ENCODE measurements at regions not wholly inside any gene's neighbourhood (a gene's known extent, or its start where the extent isn't known, plus 50 kb on each side); places are given as distances from the start of the nearest gene placed in this dataset.

- Histone ChIP-seq H3K9me3 (no peaks in the 10 kb centered on the region), H3F3A (replicated peaks; ENCODE audit: insufficient read depth) (no peaks in the 10 kb centered on the region), H4K20me1 (ENCODE audit: insufficient read depth) (no peaks in the 10 kb centered on the region), H3K27ac (ENCODE audit: low read depth in 2 of 2, low read length in 1 of 2) (no peak overlapping the region), H3K27me3 (ENCODE audit: insufficient read depth) (no peaks in the 10 kb centered on the region), H3K79me2 (ENCODE audit: insufficient read depth) (no peaks in the 10 kb centered on the region), H3K4me1 (ENCODE audit: control insufficient read depth in 1 of 2, insufficient read depth in 2 of 2, low read depth in 1 of 2, low read length in 1 of 2) (no peaks in the 10 kb centered on the region), H3K4me3 (ENCODE audit: low read depth in 2 of 2, low read length in 1 of 2) (no peak overlapping the region), H3K36me3 (replicated peaks in 1 of 2; ENCODE audit: control insufficient read depth in 1 of 2, insufficient read depth in 2 of 2, low read length in 1 of 2) (no peaks in the 10 kb centered on the region), H3K4me2 (no peak overlapping the region), H3K9ac (no peak overlapping the region), H3K9me2 (no peaks in the 10 kb centered on the region), H2AFZ (ENCODE audit: low read depth) (no peak overlapping the region)
- TF ChIP-seq YY1 (IDR thresholded peaks at IDR 0.05; ENCODE audit: low read depth) (no peak), CHD2 (IDR thresholded peaks at IDR 0.05; ENCODE audit: low read length, partially characterized antibody) (no peak), MEF2A (IDR thresholded peaks at IDR 0.05; ENCODE audit: borderline replicate concordance, low read depth) (no peak), EP300 (IDR thresholded peaks at IDR 0.05; ENCODE audit: borderline replicate concordance in 1 of 2, low read depth in 1 of 2, low read length in 1 of 2) (no peak), IRF3 (IDR thresholded peaks at IDR 0.05; ENCODE audit: low read depth, low read length) (no peak), FOXM1 (IDR thresholded peaks at IDR 0.05; ENCODE audit: low read depth) (no peak), JUND (IDR thresholded peaks at IDR 0.05) (no peak), SIN3A (IDR thresholded peaks at IDR 0.05; ENCODE audit: borderline replicate concordance, low read depth, low read length) (no peak), CTCF (IDR thresholded peaks at IDR 0.05) (no peak), MAX (IDR thresholded peaks at IDR 0.05; ENCODE audit: low read depth) (no peak), PBX3 (IDR thresholded peaks at IDR 0.05) (no peak), RXRA (IDR thresholded peaks at IDR 0.05; ENCODE audit: borderline replicate concordance, low read depth) (no peak), GABPA (IDR thresholded peaks at IDR 0.05; ENCODE audit: low read depth) (no peak), RAD21 (IDR thresholded peaks at IDR 0.05; ENCODE audit: low read length) (no peak), ELF1 (IDR thresholded peaks at IDR 0.05) (no peak), NRF1 (IDR thresholded peaks at IDR 0.05; ENCODE audit: low read depth, low read length) (no peak)
- no peak for DNase-seq
- ChIA-PET POLR2A (no interaction called here), CTCF (no interaction called here)
- WGBS (ENCODE audit: low lambda C conversion rate), result 0% methylated on average over 6 of the region's 10 CpGs
Measured at GRCh38 chr14:98207415-98207814, 1064.6 kb downstream of the BCL11B start.

GRCh38 chr14:98208211-98208611 lies 1063.8 kb downstream of the BCL11B start:
- H3K27ac ChIP-seq (ENCODE audit: low read depth in 2 of 2, low read length in 1 of 2), result no peak overlapping the region
- ChIA-PET CTCF (no interaction called here), POLR2A (no interaction called here)
- no peaks in the 10 kb centered on the region for H3K9me3 ChIP-seq
- no peaks in the 10 kb centered on the region for H3K9me2 ChIP-seq
- H3K36me3 ChIP-seq (replicated peaks in 1 of 2; ENCODE audit: control insufficient read depth in 1 of 2, insufficient read depth in 2 of 2, low read length in 1 of 2), result no peaks in the 10 kb centered on the region
- H3K79me2 ChIP-seq (ENCODE audit: insufficient read depth), result no peaks in the 10 kb centered on the region
- H3K9ac ChIP-seq, result no peak overlapping the region
- no peaks in the 10 kb centered on the region for H4K20me1 ChIP-seq (ENCODE audit: insufficient read depth)
- H3K27me3 ChIP-seq (ENCODE audit: insufficient read depth), result no peaks in the 10 kb centered on the region
- H3K4me2 ChIP-seq, result no peak overlapping the region
- no peaks in the 10 kb centered on the region for H3K4me1 ChIP-seq (ENCODE audit: control insufficient read depth in 1 of 2, insufficient read depth in 2 of 2, low read depth in 1 of 2, low read length in 1 of 2)
- no peak for DNase-seq
- H3F3A ChIP-seq (replicated peaks; ENCODE audit: insufficient read depth), result no peaks in the 10 kb centered on the region
- H3K4me3 ChIP-seq (ENCODE audit: low read depth in 2 of 2, low read length in 1 of 2), result no peak overlapping the region
- no peak overlapping the region for H2AFZ ChIP-seq (ENCODE audit: low read depth)
- TF ChIP-seq FOXM1 (IDR thresholded peaks at IDR 0.05; ENCODE audit: low read depth) (no peak), FOSL2 (IDR thresholded peaks at IDR 0.05; ENCODE audit: borderline replicate concordance, low read depth) (no peak), PBX3 (IDR thresholded peaks at IDR 0.05) (no peak), MAX (IDR thresholded peaks at IDR 0.05; ENCODE audit: low read depth) (no peak), NRF1 (IDR thresholded peaks at IDR 0.05; ENCODE audit: low read depth, low read length) (no peak), TEAD4 (IDR thresholded peaks at IDR 0.05; ENCODE audit: borderline replicate concordance, insufficient read depth) (no peak), ELF1 (IDR thresholded peaks at IDR 0.05) (no peak), REST (IDR thresholded peaks at IDR 0.05; ENCODE audit: low read depth, low read length) (no peak)

All from SK-N-SH (cell line).